ENCODE measurements at regions not wholly inside any gene's neighbourhood (a gene's known extent, or its start where the extent isn't known, plus 50 kb on each side); places are given as distances from the start of the nearest gene placed in this dataset.

GRCh38 chr21:39095681-39096080, 87.6 kb downstream of the PSMG1 start:
- TF ChIP-seq EZH2phosphoT487 (IDR thresholded peaks at IDR 0.05; ENCODE audit: insufficient read depth, low read depth), result no peak
- no peak for TF ChIP-seq EZH2 (IDR thresholded peaks at IDR 0.05; ENCODE audit: insufficient read depth, poor library complexity, severe bottlenecking)

All from GM23248 (cell line).